GM19467 (cell line): ENCODE measurements at regions not wholly inside any gene's neighbourhood (a gene's known extent, or its start where the extent isn't known, plus 50 kb on each side); places are given as distances from the start of the nearest gene placed in this dataset.

Source experiments
- ATAC-seq: cut with Tn5 transposase; IDR thresholded peaks from one replicate; pipeline ENCODE4 v1.9.1; 2021; ENCODE audit warnings: mild to moderate bottlenecking, moderate library complexity; ENCODE audit not compliant: unreplicated experiment

- no peak for ATAC-seq
Measured at GRCh38 chr2:84290537-84290936, 168.5 kb downstream of the SUCLG1 start.

- no peak for ATAC-seq
Measured at GRCh38 chr2:84288293-84288692, 170.8 kb downstream of the SUCLG1 start.

GRCh38 chr2:84286878-84287277, 172.2 kb downstream of the SUCLG1 start:
- no peak for ATAC-seq

- ATAC-seq: no peak
Measured at GRCh38 chr2:84285056-84285747, 173.9 kb downstream of the SUCLG1 start.

GRCh38 chr2:84283506-84283905, 175.6 kb downstream of the SUCLG1 start:
- no peak for ATAC-seq

GRCh38 chr2:84281510-84281909, 177.6 kb downstream of the SUCLG1 start:
- ATAC-seq: no peak

- no peak for ATAC-seq
Measured at GRCh38 chr2:84280873-84281272, 178.2 kb downstream of the SUCLG1 start.

- no peak for ATAC-seq
Measured at GRCh38 chr2:84278386-84278785, 180.7 kb downstream of the SUCLG1 start.

- ATAC-seq: no peak
Measured at GRCh38 chr2:84276590-84277255, 182.4 kb downstream of the SUCLG1 start.

- no peak for ATAC-seq
Measured at GRCh38 chr2:84273406-84273805, 185.7 kb downstream of the SUCLG1 start.

GRCh38 chr2:84271977-84272376, 187.1 kb downstream of the SUCLG1 start:
- no peak for ATAC-seq

- ATAC-seq: no peak
Measured at GRCh38 chr2:84257831-84258230, 201.2 kb downstream of the SUCLG1 start.

GRCh38 chr2:84251651-84252302, 207.3 kb downstream of the SUCLG1 start:
- no peak for ATAC-seq

GRCh38 chr2:84249140-84249539, 209.9 kb downstream of the SUCLG1 start:
- no peak for ATAC-seq

GRCh38 chr2:84247532-84247931, 211.5 kb downstream of the SUCLG1 start:
- ATAC-seq: no peak

- no peak for ATAC-seq
Measured at GRCh38 chr2:84243788-84244733, 215.0 kb downstream of the SUCLG1 start.

GRCh38 chr2:84238907-84239306, 220.2 kb downstream of the SUCLG1 start:
- ATAC-seq: no peak

- ATAC-seq: no peak
Measured at GRCh38 chr2:84236288-84236687, 222.8 kb downstream of the SUCLG1 start.

GRCh38 chr2:84234103-84234502, 225.0 kb downstream of the SUCLG1 start:
- no peak for ATAC-seq

GRCh38 chr2:84231478-84231877, 227.6 kb downstream of the SUCLG1 start:
- ATAC-seq: no peak

- no peak for ATAC-seq
Measured at GRCh38 chr2:84224121-84224520, 235.0 kb downstream of the SUCLG1 start.
